GM11168 (cell line): ENCODE measurements at regions not wholly inside any gene's neighbourhood (a gene's known extent, or its start where the extent isn't known, plus 50 kb on each side); places are given as distances from the start of the nearest gene placed in this dataset.
"Not testable (repeated sequence)": the region's sequence is repeated elsewhere in the genome, so short reads cannot be mapped to it uniquely, and the experiment has no call there.

Experiments
- in situ Hi-C: fragments of 300-500 bp; cut with MboI; formaldehyde crosslinking; loops from one replicate; pipeline ENCODE4 v1.12.0; 2022; ENCODE audit warnings: low sequenced_read_pairs; ENCODE audit not compliant: unreplicated experiment

GRCh38 chr1:181951213-181951612, 110.3 kb downstream of the ZNF648 start:
- in situ Hi-C loops, result no loop called here

- in situ Hi-C loops, result no loop called here
These were observed 112.0 kb downstream of the ZNF648 start for GRCh38 chr1:181949500-181949899.

GRCh38 chr1:181948372-181948771, 113.1 kb downstream of the ZNF648 start:
- in situ Hi-C loops, result no loop called here

- in situ Hi-C loops, result no loop called here
These were observed 114.1 kb downstream of the ZNF648 start for GRCh38 chr1:181947441-181947840.

GRCh38 chr1:181936768-181937581, 124.5 kb downstream of the ZNF648 start:
- in situ Hi-C loops, result loop anchor here (10.0 kb wide), 1 partner anchor 462 kb away; no protein-coding TSS in a partner anchor

- in situ Hi-C loops, result loop anchor here (10.0 kb wide), 1 partner anchor 461 kb away; no protein-coding TSS in a partner anchor
These were observed 125.2 kb downstream of the ZNF648 start for GRCh38 chr1:181936269-181936668.

- in situ Hi-C loops, result loop anchor here (10.0 kb wide), 1 partner anchor 457 kb away; no protein-coding TSS in a partner anchor
These were observed 129.6 kb downstream of the ZNF648 start for GRCh38 chr1:181931873-181932272.

- in situ Hi-C loops, result loop anchor here (10.0 kb wide), 1 partner anchor 455 kb away; no protein-coding TSS in a partner anchor
These were observed 131.3 kb downstream of the ZNF648 start for GRCh38 chr1:181930187-181930586.

- in situ Hi-C loops, result no loop called here
These were observed 134.8 kb downstream of the ZNF648 start for GRCh38 chr1:181926697-181927096.

GRCh38 chr1:181924034-181924433, 137.5 kb downstream of the ZNF648 start:
- in situ Hi-C loops, result not testable (repeated sequence)

- in situ Hi-C loops, result no loop called here
These were observed 142.0 kb downstream of the ZNF648 start for GRCh38 chr1:181919542-181919941.

- in situ Hi-C loops, result no loop called here
These were observed 142.5 kb downstream of the ZNF648 start for GRCh38 chr1:181918880-181919525.

GRCh38 chr1:181911715-181912114, 149.8 kb downstream of the ZNF648 start:
- in situ Hi-C loops, result no loop called here

- in situ Hi-C loops, result no loop called here
These were observed 150.6 kb downstream of the ZNF648 start for GRCh38 chr1:181910905-181911304.

- in situ Hi-C loops, result no loop called here
These were observed 152.5 kb downstream of the ZNF648 start for GRCh38 chr1:181909010-181909409.

- in situ Hi-C loops, result no loop called here
These were observed 154.9 kb downstream of the ZNF648 start for GRCh38 chr1:181906631-181907030.

GRCh38 chr1:181905944-181906597, 155.4 kb downstream of the ZNF648 start:
- in situ Hi-C loops, result no loop called here

GRCh38 chr1:181898773-181899172, 162.7 kb downstream of the ZNF648 start:
- in situ Hi-C loops, result no loop called here

GRCh38 chr1:181896824-181897223, 164.7 kb downstream of the ZNF648 start:
- in situ Hi-C loops, result no loop called here

GRCh38 chr1:181894439-181894859, 167.1 kb downstream of the ZNF648 start:
- in situ Hi-C loops, result no loop called here

GRCh38 chr1:181893937-181894336, 167.6 kb downstream of the ZNF648 start:
- in situ Hi-C loops, result no loop called here
